NT2/D1 (cell line): ENCODE measurements at regions not wholly inside any gene's neighbourhood (a gene's known extent, or its start where the extent isn't known, plus 50 kb on each side); places are given as distances from the start of the nearest gene placed in this dataset.

Experiments
- YY1 ChIP-seq: IDR thresholded peaks from 2 replicates; pipeline ENCODE4 v1.6.1; 2011; ENCODE audit not compliant: insufficient read length, insufficient read depth
- ZNF274 ChIP-seq: IDR thresholded peaks from 2 replicates; pipeline ENCODE4 v1.6.1; 2011; ENCODE audit warnings: mild to moderate bottlenecking, low read depth, low read length

- TF ChIP-seq ZNF274 (no peak), YY1 (no peak)
Measured at GRCh38 chr16:64265756-64266155, 856.1 kb downstream of the CDH11 start.
